ENCODE measurements at regions not wholly inside any gene's neighbourhood (a gene's known extent, or its start where the extent isn't known, plus 50 kb on each side); places are given as distances from the start of the nearest gene placed in this dataset.

DNA sequence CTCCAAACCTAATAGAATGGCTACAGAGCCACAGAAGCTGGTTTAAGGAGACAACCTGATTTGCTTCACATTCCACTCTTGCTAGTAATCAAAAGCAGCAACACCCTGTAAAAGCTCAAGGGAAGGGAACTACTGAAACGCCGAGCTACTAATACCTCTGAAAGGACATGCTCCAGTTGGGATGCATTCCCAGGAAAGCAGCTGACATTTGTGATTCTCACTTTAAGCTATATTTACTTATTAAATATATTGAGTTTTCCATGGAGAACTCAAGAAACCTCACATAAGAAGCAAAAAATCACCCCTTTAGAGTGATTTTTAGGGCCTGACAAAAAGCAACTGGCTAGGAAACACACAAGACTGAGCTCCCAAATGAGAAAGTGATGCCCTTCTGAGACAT is 1073.0 kb upstream of the FLRT2 start:
- intact Hi-C loops (cut with micrococcal nuclease; ENCODE audit: unreplicated experiment) = no loop called here
- CTCF ChIA-PET = no interaction called here
- no TSS peak for BruUV-seq (replicated peaks)

DNA sequence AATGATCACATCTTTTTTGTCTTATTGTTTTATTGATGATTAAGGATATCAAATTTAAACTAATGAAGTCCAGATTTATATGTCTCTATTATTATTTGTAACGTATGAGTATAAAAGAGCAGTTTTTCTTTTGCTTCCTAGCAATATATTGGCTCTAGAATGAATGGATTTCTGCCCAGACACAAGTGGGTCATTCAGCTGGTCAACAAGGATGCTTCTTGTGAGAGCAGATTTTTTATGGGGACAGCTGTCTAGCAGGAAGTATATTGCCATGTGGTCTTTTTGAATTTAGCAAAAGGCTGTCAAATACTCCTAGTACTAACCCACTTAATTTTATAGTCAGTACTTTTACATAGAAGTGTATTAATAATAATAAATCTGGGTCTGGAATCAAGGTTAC is 1071.1 kb upstream of the FLRT2 start:
- Histone ChIP-seq H3K27ac (ENCODE audit: low read length) (no peak overlapping the region), H3K36me3 (ENCODE audit: control insufficient read depth, insufficient read depth, low read length) (no peaks in the 10 kb centered on the region), H3K9me3 (ENCODE audit: control insufficient read depth, insufficient read depth, low read depth, low read length) (no peaks in the 10 kb centered on the region), H3K4me1 (ENCODE audit: control insufficient read depth, insufficient read depth, low read length) (no peaks in the 10 kb centered on the region), H3K4me3 (ENCODE audit: low read depth in 2 of 2, low read length in 2 of 2) (no peak overlapping the region), H3K27me3 (ENCODE audit: control insufficient read depth, insufficient read depth, low read length) (no peaks in the 10 kb centered on the region)
- no TSS peak for BruUV-seq (replicated peaks)
- in situ Hi-C loops (cut with HindIII; ENCODE audit: low pct_unique_long_range_greater_than_20kb, low sequenced_read_pairs) (no loop called here), intact Hi-C loops (cut with micrococcal nuclease; ENCODE audit: unreplicated experiment) (no loop called here)
- no peak for DNase-seq (ENCODE audit: low read depth, low spot score)
- TF ChIP-seq POLR2AphosphoS5 (IDR thresholded peaks at IDR 0.05; ENCODE audit: low read depth, low read length) (no peak), TCF7L2 (IDR thresholded peaks at IDR 0.05; ENCODE audit: low read depth, low read length) (no peak), SIN3A (IDR thresholded peaks at IDR 0.05; ENCODE audit: borderline replicate concordance, insufficient read depth, low read depth, low read length) (no peak)
- TF ChIP-seq, protein P1, sequence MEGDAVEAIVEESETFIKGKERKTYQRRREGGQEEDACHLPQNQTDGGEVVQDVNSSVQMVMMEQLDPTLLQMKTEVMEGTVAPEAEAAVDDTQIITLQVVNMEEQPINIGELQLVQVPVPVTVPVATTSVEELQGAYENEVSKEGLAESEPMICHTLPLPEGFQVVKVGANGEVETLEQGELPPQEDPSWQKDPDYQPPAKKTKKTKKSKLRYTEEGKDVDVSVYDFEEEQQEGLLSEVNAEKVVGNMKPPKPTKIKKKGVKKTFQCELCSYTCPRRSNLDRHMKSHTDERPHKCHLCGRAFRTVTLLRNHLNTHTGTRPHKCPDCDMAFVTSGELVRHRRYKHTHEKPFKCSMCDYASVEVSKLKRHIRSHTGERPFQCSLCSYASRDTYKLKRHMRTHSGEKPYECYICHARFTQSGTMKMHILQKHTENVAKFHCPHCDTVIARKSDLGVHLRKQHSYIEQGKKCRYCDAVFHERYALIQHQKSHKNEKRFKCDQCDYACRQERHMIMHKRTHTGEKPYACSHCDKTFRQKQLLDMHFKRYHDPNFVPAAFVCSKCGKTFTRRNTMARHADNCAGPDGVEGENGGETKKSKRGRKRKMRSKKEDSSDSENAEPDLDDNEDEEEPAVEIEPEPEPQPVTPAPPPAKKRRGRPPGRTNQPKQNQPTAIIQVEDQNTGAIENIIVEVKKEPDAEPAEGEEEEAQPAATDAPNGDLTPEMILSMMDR (IDR thresholded peaks at IDR 0.05) = no peak
- TF ChIP-seq, protein P2, sequence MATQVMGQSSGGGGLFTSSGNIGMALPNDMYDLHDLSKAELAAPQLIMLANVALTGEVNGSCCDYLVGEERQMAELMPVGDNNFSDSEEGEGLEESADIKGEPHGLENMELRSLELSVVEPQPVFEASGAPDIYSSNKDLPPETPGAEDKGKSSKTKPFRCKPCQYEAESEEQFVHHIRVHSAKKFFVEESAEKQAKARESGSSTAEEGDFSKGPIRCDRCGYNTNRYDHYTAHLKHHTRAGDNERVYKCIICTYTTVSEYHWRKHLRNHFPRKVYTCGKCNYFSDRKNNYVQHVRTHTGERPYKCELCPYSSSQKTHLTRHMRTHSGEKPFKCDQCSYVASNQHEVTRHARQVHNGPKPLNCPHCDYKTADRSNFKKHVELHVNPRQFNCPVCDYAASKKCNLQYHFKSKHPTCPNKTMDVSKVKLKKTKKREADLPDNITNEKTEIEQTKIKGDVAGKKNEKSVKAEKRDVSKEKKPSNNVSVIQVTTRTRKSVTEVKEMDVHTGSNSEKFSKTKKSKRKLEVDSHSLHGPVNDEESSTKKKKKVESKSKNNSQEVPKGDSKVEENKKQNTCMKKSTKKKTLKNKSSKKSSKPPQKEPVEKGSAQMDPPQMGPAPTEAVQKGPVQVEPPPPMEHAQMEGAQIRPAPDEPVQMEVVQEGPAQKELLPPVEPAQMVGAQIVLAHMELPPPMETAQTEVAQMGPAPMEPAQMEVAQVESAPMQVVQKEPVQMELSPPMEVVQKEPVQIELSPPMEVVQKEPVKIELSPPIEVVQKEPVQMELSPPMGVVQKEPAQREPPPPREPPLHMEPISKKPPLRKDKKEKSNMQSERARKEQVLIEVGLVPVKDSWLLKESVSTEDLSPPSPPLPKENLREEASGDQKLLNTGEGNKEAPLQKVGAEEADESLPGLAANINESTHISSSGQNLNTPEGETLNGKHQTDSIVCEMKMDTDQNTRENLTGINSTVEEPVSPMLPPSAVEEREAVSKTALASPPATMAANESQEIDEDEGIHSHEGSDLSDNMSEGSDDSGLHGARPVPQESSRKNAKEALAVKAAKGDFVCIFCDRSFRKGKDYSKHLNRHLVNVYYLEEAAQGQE (IDR thresholded peaks at IDR 0.05; ENCODE audit: insufficient read depth in 1 of 2, low read depth in 2 of 2, low read length in 1 of 2) = no peak
- ChIA-PET CTCF (no interaction called here), POLR2A (no interaction called here)
- ATAC-seq = no peak

More for the DNA sequence above, 1073.0 kb upstream of the FLRT2 start:
- Histone ChIP-seq H3K36me3 (ENCODE audit: control insufficient read depth, insufficient read depth, low read length) (no peaks in the 10 kb centered on the region), H3K9me3 (ENCODE audit: control insufficient read depth, insufficient read depth, low read depth, low read length) (no peaks in the 10 kb centered on the region), H3K27me3 (ENCODE audit: control insufficient read depth, insufficient read depth, low read length) (no peaks in the 10 kb centered on the region), H3K27ac (ENCODE audit: low read length) (no peak overlapping the region), H3K4me3 (ENCODE audit: low read depth in 2 of 2, low read length in 2 of 2) (no peak overlapping the region), H3K4me1 (ENCODE audit: control insufficient read depth, insufficient read depth, low read length) (no peaks in the 10 kb centered on the region)
- ATAC-seq (no peak), DNase-seq (ENCODE audit: low read depth, low spot score) (no peak)
- TF ChIP-seq SIN3A (IDR thresholded peaks at IDR 0.05; ENCODE audit: borderline replicate concordance, insufficient read depth, low read depth, low read length) (no peak), TCF7L2 (IDR thresholded peaks at IDR 0.05; ENCODE audit: low read depth, low read length) (no peak), POLR2AphosphoS5 (IDR thresholded peaks at IDR 0.05; ENCODE audit: low read depth, low read length) (no peak)
- TF ChIP-seq, protein P2 (IDR thresholded peaks at IDR 0.05; ENCODE audit: insufficient read depth in 1 of 2, low read depth in 2 of 2, low read length in 1 of 2) = no peak
- TF ChIP-seq, protein P1 (IDR thresholded peaks at IDR 0.05) = no peak
- in situ Hi-C loops (cut with HindIII; ENCODE audit: low pct_unique_long_range_greater_than_20kb, low sequenced_read_pairs) = no loop called here
- POLR2A ChIA-PET = no interaction called here
